HG03103 (cell line): ENCODE measurements at regions not wholly inside any gene's neighbourhood (a gene's known extent, or its start where the extent isn't known, plus 50 kb on each side); places are given as distances from the start of the nearest gene placed in this dataset.

Experiments used
- ATAC-seq: cut with Tn5 transposase; IDR thresholded peaks from one replicate; pipeline ENCODE4 v1.9.1; 2021; ENCODE audit warnings: low read depth; ENCODE audit not compliant: unreplicated experiment

- ATAC-seq = no peak
Measured at GRCh38 chr22:49476176-49476575, 351.5 kb downstream of the BRD1 start.

DNA sequence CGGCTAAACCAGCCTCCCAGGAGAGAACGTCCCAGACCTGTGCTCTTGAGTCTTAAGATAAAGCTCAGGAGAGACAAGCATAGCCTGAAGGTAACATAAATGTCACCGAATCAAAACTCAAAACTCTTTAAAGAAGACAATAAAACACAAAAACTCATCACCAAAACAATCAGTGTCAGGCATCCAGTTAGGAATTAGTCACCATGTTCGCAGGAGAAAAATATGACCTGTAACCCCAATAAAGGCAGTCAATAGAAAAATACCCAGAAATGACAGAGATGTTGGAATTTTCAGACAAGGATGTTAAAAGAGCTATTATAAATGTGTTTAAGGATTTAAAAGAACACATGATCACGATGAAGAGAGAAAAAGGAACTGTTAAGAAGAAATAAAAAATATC is 352.4 kb downstream of the BRD1 start:
- ATAC-seq = no peak

DNA sequence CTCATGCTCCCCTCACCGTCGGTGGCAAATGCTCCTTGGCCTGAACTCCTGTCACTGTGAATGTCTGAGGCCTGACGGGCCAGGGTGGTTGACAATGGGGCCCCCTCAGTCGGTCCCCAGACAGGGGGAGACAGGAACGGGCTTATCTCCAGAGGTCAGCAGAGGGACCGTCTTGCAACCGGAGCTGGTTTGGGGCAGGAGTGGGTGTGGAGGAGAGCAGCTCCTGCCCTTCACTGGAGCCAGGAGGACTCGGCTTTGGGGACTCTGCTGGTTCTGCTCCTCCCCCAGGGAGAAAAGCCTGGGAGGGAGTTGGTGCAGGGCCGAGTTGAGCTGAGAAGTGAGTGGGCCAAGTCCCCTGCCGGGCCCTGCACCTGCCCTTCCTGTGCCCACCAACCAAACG is 354.4 kb downstream of the BRD1 start:
- no peak for ATAC-seq

GRCh38 chr22:49470741-49471503 is 356.8 kb downstream of the BRD1 start:
- ATAC-seq = no peak

DNA sequence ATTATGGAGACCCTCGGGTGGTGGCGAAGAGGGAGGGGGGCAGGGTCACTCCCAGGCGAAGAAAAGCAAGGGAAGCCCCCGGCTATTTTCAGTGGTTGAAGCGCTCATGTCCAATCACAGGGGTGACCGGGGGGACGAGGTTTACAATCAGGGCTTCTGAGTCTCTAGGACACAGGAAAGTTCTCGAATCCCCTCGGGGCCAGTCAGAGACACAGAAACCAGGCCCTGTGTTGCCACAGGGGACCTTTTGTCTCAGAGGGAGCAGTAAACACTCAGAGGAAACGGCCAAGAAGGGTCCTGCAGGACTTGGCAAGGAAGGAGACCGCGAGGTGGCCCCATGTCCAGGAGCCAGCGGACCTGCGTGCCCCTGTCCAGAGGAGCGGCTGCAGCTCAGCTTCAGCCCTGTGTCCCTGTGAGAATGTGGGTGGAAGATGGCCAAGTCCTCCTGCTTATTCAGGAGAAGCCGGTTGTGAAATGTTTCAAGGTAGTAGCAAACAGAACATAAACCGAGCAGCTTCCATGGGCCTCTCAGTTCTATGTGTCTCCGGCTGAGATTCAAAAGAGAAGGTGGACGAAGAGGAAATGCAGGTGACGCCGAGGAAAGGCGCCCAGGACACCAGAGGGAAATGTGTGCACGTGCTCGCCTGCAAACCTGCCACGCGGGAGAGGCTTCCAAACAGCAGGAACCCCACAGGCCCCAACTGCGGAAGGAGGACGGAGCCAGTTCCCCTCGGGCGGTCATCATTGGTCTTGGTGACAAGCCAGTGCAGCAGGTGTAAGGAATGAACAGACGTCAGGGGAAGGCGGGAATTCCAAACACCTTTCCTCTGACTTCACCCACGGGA is 357.6 kb downstream of the BRD1 start:
- no peak for ATAC-seq

- ATAC-seq = no peak
Measured at GRCh38 chr22:49468487-49469198, 359.0 kb downstream of the BRD1 start.

- no peak for ATAC-seq
Measured at GRCh38 chr22:49466878-49467595, 360.6 kb downstream of the BRD1 start.

- no peak for ATAC-seq
Measured at GRCh38 chr22:49464037-49464436, 363.6 kb downstream of the BRD1 start.

DNA sequence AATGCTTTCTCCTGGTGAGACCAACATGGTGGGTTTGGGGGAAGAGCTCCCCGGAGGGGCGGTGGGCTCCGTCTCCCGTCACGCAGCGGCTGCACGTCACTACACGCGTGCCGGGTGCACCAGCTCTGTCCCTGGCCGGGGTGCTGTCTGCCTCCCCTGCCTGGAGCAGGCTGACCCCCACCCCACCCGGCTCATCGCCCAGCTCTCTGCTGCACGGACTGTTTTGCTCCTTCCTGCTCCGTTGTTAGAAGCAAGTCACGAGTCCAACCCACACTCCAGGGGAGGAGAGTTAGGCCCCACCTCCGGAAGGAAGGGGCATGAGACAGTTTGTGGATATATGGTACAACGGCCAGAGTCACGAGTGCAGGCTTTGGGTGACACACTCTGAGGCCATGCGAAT is 364.9 kb downstream of the BRD1 start:
- ATAC-seq = no peak

DNA sequence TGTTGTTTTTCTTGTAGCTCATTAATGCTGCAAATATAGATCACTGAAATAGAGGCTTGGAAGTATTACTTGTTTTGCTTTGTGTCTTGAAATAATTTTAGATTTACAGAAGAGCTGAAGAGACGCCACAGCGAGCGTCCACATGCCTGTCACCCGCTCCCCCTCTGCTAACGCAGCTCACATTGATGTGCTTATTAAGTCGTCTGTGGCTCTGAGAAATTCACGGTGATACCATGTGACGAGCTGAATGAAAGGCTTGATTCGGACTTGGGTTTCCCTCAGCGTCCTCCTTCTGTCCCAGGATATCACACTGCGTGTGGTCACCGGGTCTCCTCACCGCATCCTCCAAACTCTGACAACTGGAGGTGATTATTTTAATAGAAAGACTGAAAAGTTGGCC is 365.4 kb downstream of the BRD1 start:
- no peak for ATAC-seq

GRCh38 chr22:49461674-49462073 is 366.0 kb downstream of the BRD1 start:
- no peak for ATAC-seq

- no peak for ATAC-seq
Measured at GRCh38 chr22:49460592-49461281, 366.9 kb downstream of the BRD1 start.

GRCh38 chr22:49460091-49460490 is 367.6 kb downstream of the BRD1 start:
- ATAC-seq = no peak

DNA sequence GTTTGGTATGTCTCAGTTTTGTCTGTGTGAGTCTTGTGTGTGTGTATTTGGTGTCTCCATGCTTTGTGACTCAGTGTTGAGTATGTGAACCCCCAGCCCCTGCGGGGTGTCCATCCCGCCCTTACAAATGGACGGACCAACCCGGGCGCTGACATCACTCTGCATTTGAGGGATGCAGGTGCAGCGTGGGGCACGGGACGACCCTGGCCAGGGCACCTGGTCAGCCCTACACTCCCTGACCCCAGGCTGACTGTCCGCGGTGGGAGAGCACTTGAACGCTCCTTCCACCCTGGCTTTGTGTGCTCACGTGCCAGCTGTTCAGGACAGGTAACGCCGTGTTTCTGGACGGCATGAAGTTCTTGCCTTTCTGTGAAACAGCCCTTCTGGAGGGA is 369.0 kb downstream of the BRD1 start:
- ATAC-seq = no peak

- no peak for ATAC-seq
Measured at GRCh38 chr22:49457946-49458707, 369.5 kb downstream of the BRD1 start.

GRCh38 chr22:49457146-49457545 is 370.5 kb downstream of the BRD1 start:
- ATAC-seq = no peak

DNA sequence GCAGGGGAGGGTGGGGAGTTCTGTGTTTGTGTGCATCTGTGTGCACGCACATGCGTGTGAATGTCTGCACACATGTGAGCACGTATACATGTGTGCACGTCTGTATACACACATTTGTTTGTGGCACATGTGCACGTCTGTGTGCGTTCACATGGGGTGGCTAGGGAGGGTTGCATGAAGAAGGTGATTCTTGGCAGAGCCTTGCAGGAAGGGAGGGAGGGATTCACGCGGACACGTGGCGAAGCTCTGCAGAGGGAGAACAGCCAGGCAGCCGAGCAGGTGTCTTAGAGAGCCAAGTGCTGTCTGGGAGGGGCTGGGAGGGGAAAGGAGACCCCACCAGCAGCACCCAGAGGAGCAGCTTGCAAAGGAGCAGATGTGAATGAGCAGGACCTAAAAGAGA is 372.1 kb downstream of the BRD1 start:
- no peak for ATAC-seq

DNA sequence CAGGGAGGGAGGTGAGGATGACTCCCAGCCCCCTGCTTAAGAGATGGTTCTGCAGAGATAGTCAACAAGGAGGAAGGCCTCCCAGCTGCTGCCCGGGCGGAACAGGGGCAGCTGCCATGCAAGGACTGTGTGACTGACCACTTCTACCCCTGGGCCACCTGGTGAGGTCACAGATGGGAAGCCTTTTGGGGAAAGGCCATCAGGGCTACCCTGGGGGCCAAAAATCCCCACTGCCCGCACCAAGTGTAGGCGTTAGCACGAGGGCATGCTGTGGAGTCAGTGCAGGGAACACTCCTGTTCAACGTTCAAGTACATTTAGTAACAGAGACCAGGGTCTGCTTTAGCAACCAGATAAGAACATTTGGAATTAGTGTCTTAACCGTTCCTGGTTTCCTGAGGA is 372.9 kb downstream of the BRD1 start:
- ATAC-seq = no peak

GRCh38 chr22:49453771-49454170 is 373.9 kb downstream of the BRD1 start:
- ATAC-seq = no peak
